GM21526 (cell line): ENCODE measurements at regions not wholly inside any gene's neighbourhood (a gene's known extent, or its start where the extent isn't known, plus 50 kb on each side); places are given as distances from the start of the nearest gene placed in this dataset.
"Not testable (repeated sequence)": the region's sequence is repeated elsewhere in the genome, so short reads cannot be mapped to it uniquely, and the experiment has no call there.

ENCODE experiments used
- ATAC-seq: cut with Tn5 transposase; IDR thresholded peaks from one replicate; pipeline ENCODE4 v1.9.1; 2021; ENCODE audit warnings: moderate library complexity; ENCODE audit not compliant: unreplicated experiment, low FRiP score

DNA sequence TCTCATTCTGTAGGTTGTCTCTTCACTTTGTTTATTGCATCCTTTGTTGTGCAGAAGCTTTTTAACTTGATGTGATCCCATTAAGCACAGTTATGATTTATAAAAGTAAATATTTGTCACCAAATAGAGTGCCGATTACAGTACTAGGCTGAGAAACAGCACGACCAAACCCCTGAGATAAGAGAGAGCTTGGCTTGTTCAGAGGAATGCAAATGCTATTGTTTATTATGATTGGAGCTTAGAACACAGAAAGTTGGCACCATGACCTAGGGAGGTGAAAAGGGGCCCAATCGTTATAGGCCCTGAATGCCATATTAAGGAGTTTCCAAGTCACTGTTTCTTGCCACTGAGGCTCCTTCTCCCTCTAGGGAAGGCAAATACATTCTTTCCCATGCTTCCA is 214.9 kb downstream of the KITLG start:
- no peak for ATAC-seq

DNA sequence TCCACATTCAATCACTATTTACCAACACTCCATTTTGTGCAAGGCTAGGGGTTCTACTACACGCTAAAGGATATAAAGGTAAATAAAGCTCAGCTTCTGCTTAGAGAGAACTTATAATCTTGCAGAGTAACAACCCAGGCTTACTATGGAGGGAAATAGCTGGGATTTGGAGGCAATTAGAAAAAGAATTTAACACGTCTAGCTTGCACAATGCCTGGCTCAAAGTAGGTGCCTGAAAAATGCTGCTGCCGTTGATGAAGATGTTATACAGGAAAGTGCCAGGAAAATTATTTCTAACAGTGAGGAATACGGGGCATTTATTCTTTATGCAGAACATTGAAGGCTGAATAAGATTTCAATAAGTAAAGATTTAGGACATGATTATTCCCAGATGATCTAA is 214.2 kb downstream of the KITLG start:
- no peak for ATAC-seq

- ATAC-seq, result no peak
Measured at GRCh38 chr12:88367231-88367630, 213.0 kb downstream of the KITLG start.

GRCh38 chr12:88368077-88368476 is 212.2 kb downstream of the KITLG start:
- not testable (repeated sequence) for ATAC-seq

- no peak for ATAC-seq
Measured at GRCh38 chr12:88371416-88372183, 208.7 kb downstream of the KITLG start.

- ATAC-seq, result no peak
Measured at GRCh38 chr12:88375306-88376305, 204.7 kb downstream of the KITLG start.

DNA sequence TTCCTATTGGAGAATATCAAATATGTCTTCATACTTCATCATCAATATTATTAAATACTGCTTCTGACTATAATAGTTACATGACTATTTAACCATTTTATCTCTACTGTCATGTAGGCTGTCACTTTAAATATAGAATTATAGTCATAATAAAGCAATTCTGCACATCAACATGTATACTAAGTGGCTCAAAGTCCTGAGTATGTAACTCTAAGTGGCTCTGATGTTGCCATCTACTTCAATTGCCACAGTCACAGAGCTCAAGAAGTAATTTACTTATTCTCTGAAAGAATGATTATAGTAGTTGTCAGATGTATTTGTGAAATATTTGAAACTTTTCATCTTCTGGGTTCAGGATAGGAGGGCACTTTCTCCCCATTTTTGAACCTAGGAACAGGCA is 202.3 kb downstream of the KITLG start:
- ATAC-seq, result no peak

GRCh38 chr12:88381466-88381865 is 198.8 kb downstream of the KITLG start:
- ATAC-seq, result no peak

- ATAC-seq, result peak; percentile 61
Measured at GRCh38 chr12:88383405-88383804, 196.9 kb downstream of the KITLG start.

GRCh38 chr12:88388566-88389540 is 191.4 kb downstream of the KITLG start:
- peak; percentile 51 for ATAC-seq

GRCh38 chr12:88390811-88391210 is 189.5 kb downstream of the KITLG start:
- no peak for ATAC-seq

- ATAC-seq, result no peak
Measured at GRCh38 chr12:88391556-88391955, 188.7 kb downstream of the KITLG start.

- no peak for ATAC-seq
Measured at GRCh38 chr12:88393017-88393767, 187.1 kb downstream of the KITLG start.

DNA sequence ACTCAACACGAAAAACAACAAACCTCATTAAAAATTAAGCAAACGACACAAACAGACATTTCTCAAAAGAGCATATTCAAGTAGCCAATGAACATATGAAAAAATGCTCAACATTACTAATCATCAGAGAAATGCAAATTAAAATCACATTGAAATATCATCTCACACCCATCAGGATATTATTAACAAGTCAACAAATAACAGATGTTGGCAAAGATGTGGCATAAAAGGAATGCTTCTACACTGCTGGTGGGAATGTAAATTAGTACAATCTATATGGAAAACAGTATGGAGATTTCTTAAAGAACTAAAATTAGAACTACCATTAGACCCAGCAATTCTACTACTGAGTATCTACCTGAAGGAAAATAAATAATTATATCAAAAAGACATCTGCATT is 182.2 kb downstream of the KITLG start:
- no peak for ATAC-seq

- no peak for ATAC-seq
Measured at GRCh38 chr12:88399811-88400210, 180.5 kb downstream of the KITLG start.

GRCh38 chr12:88400302-88400701 is 180.0 kb downstream of the KITLG start:
- ATAC-seq, result no peak

DNA sequence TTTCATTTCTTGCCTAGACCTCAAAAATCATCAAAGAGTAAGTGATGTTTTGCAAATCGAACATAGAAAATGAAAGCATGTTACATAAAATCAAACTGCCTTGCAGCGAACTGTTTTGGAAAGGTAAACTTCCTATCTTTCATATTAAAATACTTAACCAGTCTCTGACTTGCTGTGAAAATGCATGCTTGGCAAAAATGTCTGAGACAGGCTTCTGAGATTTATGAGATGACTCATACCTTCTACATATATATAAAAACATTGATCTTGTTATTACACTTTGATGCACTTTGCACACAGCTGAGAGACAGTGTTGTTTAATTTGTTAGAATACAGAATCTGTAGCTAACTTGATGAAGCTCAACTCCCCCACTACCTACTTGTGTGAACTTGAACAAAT is 179.1 kb downstream of the KITLG start:
- no peak for ATAC-seq

DNA sequence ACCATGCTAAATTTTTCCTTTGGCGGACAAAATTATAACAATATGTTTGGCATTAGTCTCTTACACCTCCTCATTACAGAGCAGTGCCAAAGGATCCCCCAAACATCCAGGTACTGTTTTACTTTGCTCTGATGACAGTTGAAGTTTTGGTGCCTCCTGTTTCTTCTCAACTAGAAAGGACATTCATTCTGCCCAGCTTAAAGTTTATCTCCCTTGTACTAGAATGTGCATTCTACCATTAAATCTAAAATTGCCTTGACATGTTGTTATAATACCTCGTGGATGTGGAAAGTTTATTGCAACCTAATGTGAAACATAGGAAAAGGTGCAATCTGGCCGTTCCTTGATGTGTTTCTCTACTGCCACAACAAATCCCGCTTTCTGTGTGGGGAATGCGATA is 173.4 kb downstream of the KITLG start:
- no peak for ATAC-seq

- no peak for ATAC-seq
Measured at GRCh38 chr12:88408823-88409222, 171.4 kb downstream of the KITLG start.

- ATAC-seq, result no peak
Measured at GRCh38 chr12:88409257-88409656, 171.0 kb downstream of the KITLG start.
